HG03469 (cell line): ENCODE measurements at regions not wholly inside any gene's neighbourhood (a gene's known extent, or its start where the extent isn't known, plus 50 kb on each side); places are given as distances from the start of the nearest gene placed in this dataset.

Experiments used
- ATAC-seq: cut with Tn5 transposase; IDR thresholded peaks from one replicate; pipeline ENCODE4 v1.9.1; 2021; ENCODE audit warnings: mild to moderate bottlenecking, moderate library complexity, moderate number of reproducible peaks; ENCODE audit not compliant: unreplicated experiment

GRCh38 chr1:229046251-229046853 is 224.6 kb upstream of the RAB4A start:
- no peak for ATAC-seq

GRCh38 chr1:229047161-229047839 is 223.6 kb upstream of the RAB4A start:
- no peak for ATAC-seq

- no peak for ATAC-seq
Measured at GRCh38 chr1:229047840-229048620, 222.9 kb upstream of the RAB4A start.

GRCh38 chr1:229048896-229049295 is 222.0 kb upstream of the RAB4A start:
- no peak for ATAC-seq

- ATAC-seq, result no peak
Measured at GRCh38 chr1:229056046-229056445, 214.9 kb upstream of the RAB4A start.

- no peak for ATAC-seq
Measured at GRCh38 chr1:229058111-229058561, 212.8 kb upstream of the RAB4A start.

GRCh38 chr1:229058729-229059128 is 212.2 kb upstream of the RAB4A start:
- ATAC-seq, result no peak

- no peak for ATAC-seq
Measured at GRCh38 chr1:229059671-229060539, 211.0 kb upstream of the RAB4A start.

GRCh38 chr1:229062135-229062534 is 208.8 kb upstream of the RAB4A start:
- no peak for ATAC-seq

GRCh38 chr1:229063154-229063773 is 207.6 kb upstream of the RAB4A start:
- no peak for ATAC-seq

GRCh38 chr1:229064320-229065168 is 206.4 kb upstream of the RAB4A start:
- no peak for ATAC-seq

- no peak for ATAC-seq
Measured at GRCh38 chr1:229065613-229066012, 205.3 kb upstream of the RAB4A start.

- no peak for ATAC-seq
Measured at GRCh38 chr1:229066591-229066990, 204.3 kb upstream of the RAB4A start.

- no peak for ATAC-seq
Measured at GRCh38 chr1:229067546-229067945, 203.4 kb upstream of the RAB4A start.

- no peak for ATAC-seq
Measured at GRCh38 chr1:229068270-229068987, 202.5 kb upstream of the RAB4A start.

- ATAC-seq, result no peak
Measured at GRCh38 chr1:229069176-229069575, 201.7 kb upstream of the RAB4A start.

GRCh38 chr1:229070168-229070567 is 200.7 kb upstream of the RAB4A start:
- ATAC-seq, result no peak

GRCh38 chr1:229073251-229073650 is 197.7 kb upstream of the RAB4A start:
- no peak for ATAC-seq

GRCh38 chr1:229075217-229075616 is 195.7 kb upstream of the RAB4A start:
- ATAC-seq, result no peak
